Bronchial epithelial cell (primary cell): ENCODE measurements at regions not wholly inside any gene's neighbourhood (a gene's known extent, or its start where the extent isn't known, plus 50 kb on each side); places are given as distances from the start of the nearest gene placed in this dataset.

Experiments used
- DNase-seq: peaks from one replicate; pipeline ENCODE4 v3.0.0-alpha.2; 2010; ENCODE audit warnings: low read depth
- FAIRE-seq: peaks from 2 replicates; lab custom pipeline; 2011; peaks lifted over from hg19 to GRCh38; lab: Jason Lieb, UNC
- H3K27me3 ChIP-seq: 2 replicates; pipeline ENCODE4 v1.5.1; 2011; ENCODE audit warnings: low read length; ENCODE audit not compliant: control insufficient read depth, insufficient read depth
- H3K36me3 ChIP-seq: 2 replicates; pipeline ENCODE4 v1.5.1; 2011; ENCODE audit warnings: low read length; ENCODE audit not compliant: control insufficient read depth, insufficient read depth
- H3K4me3 ChIP-seq: 2 replicates; pipeline ENCODE4 v1.5.1; 2011; ENCODE audit warnings: mild to moderate bottlenecking, low read depth, low read length, control low read depth
- CTCF ChIP-seq: IDR thresholded peaks from 2 replicates; pipeline ENCODE4 v1.5.1; 2011; ENCODE audit warnings: mild to moderate bottlenecking, moderate library complexity, low read length, control low read depth, inconsistent platforms; ENCODE audit not compliant: insufficient read depth, severe bottlenecking

GRCh38 chr3:117609330-117609729 is 899.8 kb downstream of the TUSC7 start:
- TF ChIP-seq CTCF: no peak
- no peak for DNase-seq
- Histone ChIP-seq H3K27me3 (no peaks in the 10 kb centered on the region), H3K36me3 (no peaks in the 10 kb centered on the region), H3K4me3 (no peak overlapping the region)
- peak; percentile 7 for FAIRE-seq

- Histone ChIP-seq H3K27me3 (no peaks in the 10 kb centered on the region), H3K4me3 (no peak overlapping the region), H3K36me3 (no peaks in the 10 kb centered on the region)
- DNase-seq (no peak), FAIRE-seq (no peak)
- no peak for TF ChIP-seq CTCF
Observed at GRCh38 chr3:117610156-117610555, 900.6 kb downstream of the TUSC7 start.

- Histone ChIP-seq H3K4me3 (no peak overlapping the region), H3K27me3 (no peaks in the 10 kb centered on the region), H3K36me3 (no peaks in the 10 kb centered on the region)
- DNase-seq (no peak), FAIRE-seq (no peak)
- no peak for TF ChIP-seq CTCF
Observed at GRCh38 chr3:117611211-117611610, 901.6 kb downstream of the TUSC7 start.

DNA sequence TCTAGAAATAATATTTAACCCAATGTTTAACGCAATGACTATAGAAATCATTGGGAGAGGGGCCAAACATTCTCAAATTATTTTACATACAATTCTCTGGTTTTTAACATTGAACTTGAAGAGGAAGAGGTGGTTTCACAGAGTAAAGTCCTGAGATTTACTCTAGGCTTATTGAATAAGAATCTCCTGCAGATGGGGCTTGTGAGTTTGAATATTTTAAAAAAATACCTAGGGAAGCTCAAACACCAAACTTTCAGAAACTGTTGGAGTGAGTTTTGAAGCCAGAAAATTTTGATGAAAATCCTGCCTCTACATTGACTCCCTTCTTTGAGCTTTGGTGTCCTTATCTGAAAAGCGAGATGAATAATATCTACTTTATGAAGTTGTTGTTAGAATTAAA is 906.6 kb downstream of the TUSC7 start:
- no peak for FAIRE-seq
- no peaks in the 10 kb centered on the region for H3K36me3 ChIP-seq
- no peak overlapping the region for H3K4me3 ChIP-seq
- DNase-seq: no peak
- TF ChIP-seq CTCF: no peak
- H3K27me3 ChIP-seq: no peaks in the 10 kb centered on the region

DNA sequence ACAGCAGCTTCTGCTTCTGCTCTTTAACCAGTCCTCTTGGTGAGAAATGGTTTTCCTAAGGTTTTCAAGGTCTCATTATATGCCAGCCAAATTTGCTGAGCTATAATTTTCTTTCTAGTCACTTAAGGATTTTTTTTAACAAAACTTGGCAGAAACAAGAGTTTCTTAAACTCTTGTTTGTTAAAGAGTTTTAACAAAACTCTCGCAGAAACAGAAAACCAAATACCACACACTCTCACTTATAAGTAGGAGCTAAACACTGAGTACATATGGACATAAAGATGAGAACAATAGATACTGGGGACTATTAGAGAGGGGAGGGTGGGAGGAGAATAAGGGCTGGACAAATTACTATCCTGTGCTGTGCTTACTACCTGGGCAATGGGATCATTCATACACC is 908.3 kb downstream of the TUSC7 start:
- DNase-seq (no peak), FAIRE-seq (no peak)
- H3K4me3 ChIP-seq: no peak overlapping the region
- H3K36me3 ChIP-seq: no peaks in the 10 kb centered on the region
- no peak for TF ChIP-seq CTCF
- no peaks in the 10 kb centered on the region for H3K27me3 ChIP-seq

DNA sequence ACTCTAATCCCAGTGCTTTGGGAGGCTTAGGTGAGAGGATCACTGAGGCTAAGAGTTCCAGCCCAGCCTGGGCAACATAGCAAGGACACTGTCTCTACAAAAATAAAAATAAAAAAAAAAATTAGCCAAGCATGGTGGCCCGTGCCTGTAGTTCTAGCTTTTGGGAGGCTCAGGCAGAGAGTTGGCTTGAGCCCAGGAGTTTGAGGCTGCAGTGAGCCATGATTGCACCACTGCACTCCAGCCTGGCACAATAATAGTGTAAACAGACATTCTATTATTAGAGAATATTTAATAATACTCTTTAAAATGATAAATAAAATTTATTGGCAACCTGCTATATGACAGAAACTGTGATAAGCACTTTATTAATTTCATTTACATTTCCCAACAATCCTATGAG is 908.9 kb downstream of the TUSC7 start:
- no peaks in the 10 kb centered on the region for H3K27me3 ChIP-seq
- no peaks in the 10 kb centered on the region for H3K36me3 ChIP-seq
- DNase-seq (peak; percentile 10), FAIRE-seq (no peak)
- H3K4me3 ChIP-seq: no peak overlapping the region
- no peak for TF ChIP-seq CTCF
